Pancreas (tissue), 10 donors: ENCODE measurements at regions not wholly inside any gene's neighbourhood (a gene's known extent, or its start where the extent isn't known, plus 50 kb on each side); places are given as distances from the start of the nearest gene placed in this dataset.

Experiments
- ATAC-seq, 4 donors: fragments of 200-7000 bp; cut with Tn5 transposase; one replicate each; pipeline versions ENCODE4 v1.8.0 to v1.9.1; 2020; ENCODE audit warnings: mild to moderate bottlenecking in 4 of 4, moderate library complexity in 4 of 4
- DNase-seq, 6 donors: peaks; one replicate each; pipeline ENCODE4 v3.0.0-alpha.2; 2020
- FAIRE-seq: peaks from 2 replicates; lab custom pipeline; 2012; peaks lifted over from hg19 to GRCh38; lab: Jason Lieb, UNC
- H3K27ac ChIP-seq, 4 donors: fragments of 200-600 bp; sonication (generic); 1 replicate in 3 of 4; 2 replicates in 1 of 4; pipeline versions ENCODE4 v1.5.0 to v1.8.0; 2020
- H3K27me3 ChIP-seq, 4 donors: fragments of 200-600 bp; one replicate each; pipeline ENCODE4 v1.8.0; 2021
- H3K36me3 ChIP-seq, 3 donors: fragments of 200-600 bp; sonication (generic) in 1 of 3; one replicate each; pipeline versions ENCODE4 v1.5.0 to v1.8.0; 2020 to 2021
- H3K4me1 ChIP-seq, 3 donors: fragments of 200-600 bp; one replicate each; pipeline ENCODE4 v1.8.0; 2021
- H3K4me3 ChIP-seq, 4 donors: fragments of 200-600 bp; sonication (generic) in 2 of 4; one replicate each; pipeline versions ENCODE4 v1.5.0 to v1.8.0; 2020 to 2021
- H3K9me3 ChIP-seq, 4 donors: fragments of 200-600 bp; one replicate each; pipeline ENCODE4 v1.8.0; 2021
- CTCF ChIP-seq, 4 donors: fragments of 200-600 bp; sonication (generic) in 3 of 4; IDR thresholded peaks; one replicate each; pipeline versions ENCODE4 v1.5.0 to v1.8.0; 2021; ENCODE audit warnings: antibody characterized with exemption in 4 of 4
- WGBS, 2 donors: extraction: QIAGEN DNeasy Blood & Tissue Kit; methylation state at CpG; one replicate each; pipeline ENCODE4 v1.1.7; 2013; 5-methylcytosine and 5-hydroxymethylcytosine counted together
- intact Hi-C, 3 donors: fragments of 100-400 bp; cut with DNase I; formaldehyde crosslinking; loops; one replicate each; pipeline versions ENCODE4 v1.11.1 to v1.14.2; 2022
- donor health status: healthy with polysubstance abuse.
- donor health status: DM: no; HTN: no; CAD: no; lungs with moderate emphysema.
- donor health status: DM: no; HTN: no; CAD: no.
- donor health status: control.
- donor health status: control.
- donor health status: Bipolar disorder and iron deficiency.
- donor health status: DM: yes; HTN: yes; CAD: no.
- donor health status: DM: no; HTN: no; CAD: no.
- donor health status: DM: no; HTN: no; CAD: no.
- donor health status: DM: yes; HTN: yes; CAD: no.

- Histone ChIP-seq H3K27me3 (no peaks in the 10 kb centered on the region), H3K4me3 (no peak overlapping the region), H3K27ac (no peak overlapping the region), H3K36me3 (no peaks in the 10 kb centered on the region), H3K9me3 (no peaks in the 10 kb centered on the region), H3K4me1 (no peaks in the 10 kb centered on the region)
- ATAC-seq: no peak
- TF ChIP-seq CTCF (IDR thresholded peaks at IDR 0.05): no peak
- no peak for DNase-seq
- WGBS, 2 donors: 90 to 100% methylated on average over 1 of the region's 1 CpG
- intact Hi-C loops: no loop called here
- FAIRE-seq: no peak
These were observed 86.0 kb downstream of the TENT5A start for GRCh38 chr6:81666481-81666880.

GRCh38 chr6:81656231-81656630 lies 96.2 kb downstream of the TENT5A start:
- no peak for DNase-seq
- Histone ChIP-seq H3K27ac (no peak overlapping the region), H3K4me1 (no peaks in the 10 kb centered on the region), H3K4me3 (no peak overlapping the region), H3K9me3 (no peaks in the 10 kb centered on the region), H3K27me3 (no peaks in the 10 kb centered on the region), H3K36me3 (no peaks in the 10 kb centered on the region)
- intact Hi-C loops: no loop called here
- no peak for ATAC-seq
- WGBS, 2 donors: 80 to 89% methylated on average over 4 of the region's 4 CpGs
- TF ChIP-seq CTCF (IDR thresholded peaks at IDR 0.05): no peak
- FAIRE-seq: no peak

GRCh38 chr6:81655696-81656095 lies 96.8 kb downstream of the TENT5A start:
- FAIRE-seq: no peak
- ATAC-seq: no peak
- Histone ChIP-seq H3K27ac (no peak overlapping the region), H3K4me3 (no peak overlapping the region), H3K27me3 (no peaks in the 10 kb centered on the region), H3K9me3 (no peaks in the 10 kb centered on the region), H3K4me1 (no peaks in the 10 kb centered on the region), H3K36me3 (no peaks in the 10 kb centered on the region)
- intact Hi-C loops: no loop called here
- no peak for TF ChIP-seq CTCF (IDR thresholded peaks at IDR 0.05)
- no peak for DNase-seq
- WGBS, 2 donors: 82% methylated on average over 2 of the region's 2 CpGs

- no peaks in the 10 kb centered on the region for H3K36me3 ChIP-seq
- DNase-seq (no peak), FAIRE-seq (no peak), ATAC-seq (no peak)
- WGBS, 2 donors: 91 to 94% methylated on average over 2 of the region's 2 CpGs
- H3K9me3 ChIP-seq: no peaks in the 10 kb centered on the region
- no peaks in the 10 kb centered on the region for H3K27me3 ChIP-seq
- H3K4me1 ChIP-seq: no peaks in the 10 kb centered on the region
- no peak overlapping the region for H3K4me3 ChIP-seq
- no peak for TF ChIP-seq CTCF (IDR thresholded peaks at IDR 0.05)
- intact Hi-C loops: no loop called here
- no peak overlapping the region for H3K27ac ChIP-seq
These were observed 104.0 kb downstream of the TENT5A start for GRCh38 chr6:81648502-81648901.

- DNase-seq: no peak
- no peak for ATAC-seq
- intact Hi-C loops: no loop called here
- TF ChIP-seq CTCF (IDR thresholded peaks at IDR 0.05): no peak
- no peak for FAIRE-seq
- H3K4me3 ChIP-seq: no peak overlapping the region
- H3K4me1 ChIP-seq: no peaks in the 10 kb centered on the region
- H3K27me3 ChIP-seq: no peaks in the 10 kb centered on the region
- H3K36me3 ChIP-seq: no peaks in the 10 kb centered on the region
- H3K27ac ChIP-seq: no peak overlapping the region
- H3K9me3 ChIP-seq: no peaks in the 10 kb centered on the region
These were observed 109.3 kb downstream of the TENT5A start for GRCh38 chr6:81643156-81643555.
